Osteocyte (in vitro differentiated cells): ENCODE measurements at regions not wholly inside any gene's neighbourhood (a gene's known extent, or its start where the extent isn't known, plus 50 kb on each side); places are given as distances from the start of the nearest gene placed in this dataset.
A peak's percentile ranks its signal among the peaks of the same experiment; 100 is the strongest.

Source experiments
- DNase-seq: peaks from one replicate; pipeline ENCODE4 v3.0.0; 2021; ENCODE audit warnings: mixed read lengths; ENCODE audit not compliant: unreplicated experiment; ENCODE audit errors: extremely low spot score
- H3K27ac Mint-ChIP-seq: one replicate; pipeline ENCODE4 v1.8.0; 2021; ENCODE audit warnings: mild to moderate bottlenecking, mixed read lengths; ENCODE audit not compliant: unreplicated experiment
- H3K27me3 Mint-ChIP-seq: one replicate; pipeline ENCODE4 v1.8.0; 2021; ENCODE audit warnings: mixed read lengths; ENCODE audit not compliant: unreplicated experiment
- H3K36me3 Mint-ChIP-seq: one replicate; pipeline ENCODE4 v1.8.0; 2021; ENCODE audit warnings: mixed read lengths; ENCODE audit not compliant: unreplicated experiment
- H3K4me1 Mint-ChIP-seq: one replicate; pipeline ENCODE4 v1.8.0; 2021; ENCODE audit warnings: mixed read lengths; ENCODE audit not compliant: unreplicated experiment
- H3K4me3 Mint-ChIP-seq: one replicate; pipeline ENCODE4 v1.8.0; 2021; ENCODE audit warnings: mild to moderate bottlenecking, moderate library complexity, mixed read lengths; ENCODE audit not compliant: unreplicated experiment
- H3K9me3 Mint-ChIP-seq: one replicate; pipeline ENCODE4 v1.8.0; 2021; ENCODE audit warnings: mixed read lengths; ENCODE audit not compliant: unreplicated experiment
- TF ChIP-seq, protein P1 (sequence below): fragments of 200-600 bp; sonication (generic); IDR thresholded peaks from 2 replicates; pipeline ENCODE4 v1.5.0; 2021; ENCODE audit warnings: antibody characterized with exemption, mild to moderate bottlenecking, moderate library complexity

GRCh38 chr4:164485136-164485535 lies 268.8 kb upstream of the SMIM31 start:
- H3K9me3 Mint-ChIP-seq: peaks cover 4% of the 10 kb centered on the region
- H3K4me1 Mint-ChIP-seq: peaks cover 2% of the 10 kb centered on the region
- H3K27ac Mint-ChIP-seq: no peak overlapping the region
- TF ChIP-seq, protein P1, sequence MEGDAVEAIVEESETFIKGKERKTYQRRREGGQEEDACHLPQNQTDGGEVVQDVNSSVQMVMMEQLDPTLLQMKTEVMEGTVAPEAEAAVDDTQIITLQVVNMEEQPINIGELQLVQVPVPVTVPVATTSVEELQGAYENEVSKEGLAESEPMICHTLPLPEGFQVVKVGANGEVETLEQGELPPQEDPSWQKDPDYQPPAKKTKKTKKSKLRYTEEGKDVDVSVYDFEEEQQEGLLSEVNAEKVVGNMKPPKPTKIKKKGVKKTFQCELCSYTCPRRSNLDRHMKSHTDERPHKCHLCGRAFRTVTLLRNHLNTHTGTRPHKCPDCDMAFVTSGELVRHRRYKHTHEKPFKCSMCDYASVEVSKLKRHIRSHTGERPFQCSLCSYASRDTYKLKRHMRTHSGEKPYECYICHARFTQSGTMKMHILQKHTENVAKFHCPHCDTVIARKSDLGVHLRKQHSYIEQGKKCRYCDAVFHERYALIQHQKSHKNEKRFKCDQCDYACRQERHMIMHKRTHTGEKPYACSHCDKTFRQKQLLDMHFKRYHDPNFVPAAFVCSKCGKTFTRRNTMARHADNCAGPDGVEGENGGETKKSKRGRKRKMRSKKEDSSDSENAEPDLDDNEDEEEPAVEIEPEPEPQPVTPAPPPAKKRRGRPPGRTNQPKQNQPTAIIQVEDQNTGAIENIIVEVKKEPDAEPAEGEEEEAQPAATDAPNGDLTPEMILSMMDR: no peak
- DNase-seq: no peak
- no peaks in the 10 kb centered on the region for H3K27me3 Mint-ChIP-seq
- no peaks in the 10 kb centered on the region for H3K36me3 Mint-ChIP-seq
- no peak overlapping the region for H3K4me3 Mint-ChIP-seq

DNA sequence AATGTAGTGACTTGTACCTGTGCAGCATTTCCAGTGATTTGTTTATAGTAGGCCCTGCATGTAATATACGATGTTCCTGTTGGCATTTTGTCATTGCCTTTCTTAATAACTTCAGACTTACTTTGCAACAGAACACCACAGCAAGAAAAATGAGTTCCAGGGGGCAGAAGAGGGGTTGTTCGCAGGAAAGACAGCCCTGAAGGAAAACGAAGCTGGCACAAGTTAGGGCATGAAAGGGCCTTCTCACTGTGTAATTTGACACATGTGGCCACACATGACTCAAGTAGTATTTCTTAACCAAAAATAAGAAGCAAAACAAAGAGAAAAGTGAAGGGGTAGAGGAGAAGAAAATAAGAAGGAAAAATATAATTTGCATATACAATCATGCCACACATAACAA lies 265.8 kb upstream of the SMIM31 start:
- Mint-ChIP-seq H3K9me3 (peaks cover 4% of the 10 kb centered on the region), H3K27me3 (no peaks in the 10 kb centered on the region), H3K4me1 (peaks cover 2% of the 10 kb centered on the region), H3K27ac (no peak overlapping the region), H3K4me3 (no peak overlapping the region), H3K36me3 (no peaks in the 10 kb centered on the region)
- DNase-seq: no peak
- TF ChIP-seq, protein P1: no peak

- DNase-seq: no peak
- Mint-ChIP-seq H3K4me1 (peaks cover 24% of the 10 kb centered on the region), H3K27ac (peak overlapping the region; percentile 80), H3K27me3 (no peaks in the 10 kb centered on the region), H3K36me3 (peaks cover 5% of the 10 kb centered on the region), H3K4me3 (no peak overlapping the region), H3K9me3 (peaks cover 11% of the 10 kb centered on the region)
- TF ChIP-seq, protein P1: no peak
These were observed 252.9 kb upstream of the SMIM31 start for GRCh38 chr4:164501074-164501473.

DNA sequence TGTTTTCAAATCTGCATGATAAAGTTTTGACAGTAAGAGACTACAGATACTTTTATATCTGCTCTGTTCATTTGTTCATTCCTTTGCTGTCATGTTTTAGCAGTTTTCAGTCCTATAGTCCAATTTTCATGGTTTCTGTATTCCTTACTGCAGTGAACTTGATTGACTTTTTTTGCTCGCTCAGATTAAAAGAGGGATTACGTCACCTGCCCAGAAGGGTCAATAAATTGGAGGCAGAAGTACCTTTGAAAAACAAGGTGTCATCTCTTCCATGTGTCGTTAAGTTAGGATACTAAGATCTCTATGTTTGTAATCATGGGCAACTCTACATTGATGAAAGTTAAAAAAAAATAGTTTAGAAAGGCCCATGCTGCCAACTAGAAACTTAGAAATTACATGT lies 250.1 kb upstream of the SMIM31 start:
- Mint-ChIP-seq H3K4me1 (peaks cover 36% of the 10 kb centered on the region), H3K27me3 (no peaks in the 10 kb centered on the region), H3K27ac (no peak overlapping the region), H3K9me3 (peaks cover 11% of the 10 kb centered on the region), H3K4me3 (no peak overlapping the region), H3K36me3 (peaks cover 5% of the 10 kb centered on the region)
- DNase-seq: no peak
- TF ChIP-seq, protein P1: no peak

DNA sequence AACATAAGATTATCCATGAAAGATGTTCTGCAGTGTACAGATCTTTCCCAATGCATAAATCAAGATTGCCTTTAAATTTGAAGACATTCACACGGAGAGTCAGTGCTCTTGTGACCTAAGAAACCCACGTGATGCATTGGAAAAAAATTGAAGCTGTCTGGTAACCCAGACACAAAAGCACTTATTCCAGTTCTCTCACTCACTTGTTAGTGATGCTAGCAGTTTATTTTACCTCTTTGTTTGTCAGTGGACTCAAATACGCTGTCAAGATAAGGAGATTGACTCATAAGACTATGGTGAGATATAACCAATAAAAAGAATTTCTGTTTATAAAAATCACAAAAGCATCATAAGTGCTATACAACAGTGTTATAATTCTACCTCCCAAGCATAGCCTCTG lies 245.8 kb upstream of the SMIM31 start:
- no peak for DNase-seq
- Mint-ChIP-seq H3K9me3 (peaks cover 5% of the 10 kb centered on the region), H3K36me3 (peaks cover 4% of the 10 kb centered on the region), H3K27ac (no peak overlapping the region), H3K4me1 (peaks cover 19% of the 10 kb centered on the region), H3K4me3 (no peak overlapping the region), H3K27me3 (no peaks in the 10 kb centered on the region)
- TF ChIP-seq, protein P1: no peak
